ENCODE measurements at regions not wholly inside any gene's neighbourhood (a gene's known extent, or its start where the extent isn't known, plus 50 kb on each side); places are given as distances from the start of the nearest gene placed in this dataset.

DNA sequence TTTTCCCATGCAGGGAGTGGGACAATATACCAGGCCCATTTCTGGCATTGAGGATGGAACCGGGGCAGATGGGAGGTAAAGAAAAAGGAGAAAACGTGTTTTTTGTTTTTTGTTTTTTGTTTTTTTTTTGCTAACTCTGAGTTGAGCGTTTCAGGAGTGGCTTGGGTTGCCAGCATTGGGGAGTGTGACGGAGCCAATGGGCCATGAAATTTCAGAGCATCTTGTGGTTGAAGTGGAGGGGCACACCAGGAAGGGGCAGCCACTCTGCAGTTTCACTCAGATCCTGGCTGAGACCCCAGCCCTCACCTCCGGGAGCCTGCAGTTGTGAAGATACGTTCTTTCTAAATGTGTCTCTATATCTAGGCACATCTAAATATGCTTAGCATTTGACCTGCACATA, 240.5 kb downstream of the TLE3 start:
- no peak for TF ChIP-seq POLR2A (IDR thresholded peaks at IDR 0.05)
- TF ChIP-seq, protein P1, sequence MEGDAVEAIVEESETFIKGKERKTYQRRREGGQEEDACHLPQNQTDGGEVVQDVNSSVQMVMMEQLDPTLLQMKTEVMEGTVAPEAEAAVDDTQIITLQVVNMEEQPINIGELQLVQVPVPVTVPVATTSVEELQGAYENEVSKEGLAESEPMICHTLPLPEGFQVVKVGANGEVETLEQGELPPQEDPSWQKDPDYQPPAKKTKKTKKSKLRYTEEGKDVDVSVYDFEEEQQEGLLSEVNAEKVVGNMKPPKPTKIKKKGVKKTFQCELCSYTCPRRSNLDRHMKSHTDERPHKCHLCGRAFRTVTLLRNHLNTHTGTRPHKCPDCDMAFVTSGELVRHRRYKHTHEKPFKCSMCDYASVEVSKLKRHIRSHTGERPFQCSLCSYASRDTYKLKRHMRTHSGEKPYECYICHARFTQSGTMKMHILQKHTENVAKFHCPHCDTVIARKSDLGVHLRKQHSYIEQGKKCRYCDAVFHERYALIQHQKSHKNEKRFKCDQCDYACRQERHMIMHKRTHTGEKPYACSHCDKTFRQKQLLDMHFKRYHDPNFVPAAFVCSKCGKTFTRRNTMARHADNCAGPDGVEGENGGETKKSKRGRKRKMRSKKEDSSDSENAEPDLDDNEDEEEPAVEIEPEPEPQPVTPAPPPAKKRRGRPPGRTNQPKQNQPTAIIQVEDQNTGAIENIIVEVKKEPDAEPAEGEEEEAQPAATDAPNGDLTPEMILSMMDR (IDR thresholded peaks at IDR 0.05) = no peak

Data from thyroid gland (tissue), 4 donors.